ENCODE measurements at regions not wholly inside any gene's neighbourhood (a gene's known extent, or its start where the extent isn't known, plus 50 kb on each side); places are given as distances from the start of the nearest gene placed in this dataset.

DNA sequence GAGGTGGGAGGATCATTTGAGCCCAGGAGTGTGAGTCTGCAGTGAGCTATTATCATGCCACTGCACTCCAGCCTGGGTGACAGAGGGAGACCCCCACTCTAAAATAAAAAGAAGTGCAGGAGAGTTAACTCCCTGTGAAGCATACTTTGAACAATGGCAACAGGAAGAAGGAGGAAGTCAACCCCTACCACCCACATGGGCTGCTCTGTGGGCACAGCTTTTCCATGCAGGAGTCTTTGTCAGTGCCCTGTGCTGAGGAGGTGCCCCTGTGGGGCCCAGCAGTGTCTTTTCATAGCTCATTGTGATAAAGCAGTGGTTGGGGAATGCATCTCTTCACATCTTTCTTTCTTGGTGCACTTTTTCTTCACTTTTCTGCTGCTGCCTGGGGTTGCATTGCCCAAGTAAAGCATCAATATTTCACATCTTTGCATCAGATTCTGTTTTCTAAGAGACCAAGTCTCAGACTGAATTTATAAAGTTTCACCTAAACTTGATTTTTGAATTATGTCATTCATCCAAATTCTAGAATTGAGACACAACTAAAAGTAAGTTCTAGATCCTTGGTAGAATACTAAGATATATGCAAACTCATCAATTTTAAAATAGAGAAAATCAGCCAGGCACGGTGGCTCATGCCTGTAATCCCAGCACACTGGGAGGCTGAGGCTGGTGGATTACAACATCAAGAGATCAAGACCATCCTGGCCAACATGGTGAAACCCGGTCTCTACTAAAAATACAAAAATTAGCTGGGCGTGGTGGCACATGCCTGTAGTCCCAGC, 316.6 kb downstream of the DNAH5 start:
- TF ChIP-seq, protein P1, sequence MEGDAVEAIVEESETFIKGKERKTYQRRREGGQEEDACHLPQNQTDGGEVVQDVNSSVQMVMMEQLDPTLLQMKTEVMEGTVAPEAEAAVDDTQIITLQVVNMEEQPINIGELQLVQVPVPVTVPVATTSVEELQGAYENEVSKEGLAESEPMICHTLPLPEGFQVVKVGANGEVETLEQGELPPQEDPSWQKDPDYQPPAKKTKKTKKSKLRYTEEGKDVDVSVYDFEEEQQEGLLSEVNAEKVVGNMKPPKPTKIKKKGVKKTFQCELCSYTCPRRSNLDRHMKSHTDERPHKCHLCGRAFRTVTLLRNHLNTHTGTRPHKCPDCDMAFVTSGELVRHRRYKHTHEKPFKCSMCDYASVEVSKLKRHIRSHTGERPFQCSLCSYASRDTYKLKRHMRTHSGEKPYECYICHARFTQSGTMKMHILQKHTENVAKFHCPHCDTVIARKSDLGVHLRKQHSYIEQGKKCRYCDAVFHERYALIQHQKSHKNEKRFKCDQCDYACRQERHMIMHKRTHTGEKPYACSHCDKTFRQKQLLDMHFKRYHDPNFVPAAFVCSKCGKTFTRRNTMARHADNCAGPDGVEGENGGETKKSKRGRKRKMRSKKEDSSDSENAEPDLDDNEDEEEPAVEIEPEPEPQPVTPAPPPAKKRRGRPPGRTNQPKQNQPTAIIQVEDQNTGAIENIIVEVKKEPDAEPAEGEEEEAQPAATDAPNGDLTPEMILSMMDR (IDR thresholded peaks at IDR 0.05; ENCODE audit: poor library complexity) = no peak
- TF ChIP-seq EZH2 (IDR thresholded peaks at IDR 0.05; ENCODE audit: borderline replicate concordance) (no peak), EZH2phosphoT487 (IDR thresholded peaks at IDR 0.05; ENCODE audit: low read depth, severe bottlenecking, unreplicated experiment) (no peak)

DNA sequence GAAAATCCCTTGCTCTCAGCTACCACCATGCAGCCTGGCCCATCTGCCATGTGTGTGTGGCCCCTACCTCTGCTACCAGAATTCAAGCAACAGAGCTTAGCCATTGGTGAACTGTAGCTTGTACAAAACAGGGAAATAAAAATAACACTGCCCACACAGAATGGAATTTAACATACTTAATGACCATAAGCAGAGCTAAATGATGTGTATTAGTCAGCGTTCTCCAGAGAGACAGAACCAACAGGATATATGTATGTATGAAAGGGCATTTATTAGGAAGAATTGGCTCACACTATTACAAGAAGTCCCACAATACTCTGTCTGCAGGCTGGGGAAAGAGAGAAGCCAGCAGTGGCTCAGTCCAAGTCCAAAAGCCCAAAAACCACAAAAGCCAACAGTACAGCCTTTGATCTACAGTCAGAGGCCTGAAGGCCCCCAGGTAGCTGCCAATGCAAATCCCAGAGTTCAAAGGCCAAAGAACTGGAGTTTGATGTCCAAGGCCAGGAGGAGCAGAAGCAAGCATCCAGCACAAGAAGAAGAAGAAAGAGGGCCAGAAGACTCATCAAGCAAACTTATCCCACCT, 318.8 kb downstream of the DNAH5 start:
- WGBS (ENCODE audit: low lambda C conversion rate, missing lambda C conversion rate) = 100% methylated on average over 1 of the region's 1 CpG
- Histone ChIP-seq H3K27ac (no peak overlapping the region), H4K20me1 (ENCODE audit: insufficient read depth, poor library complexity, severe bottlenecking) (no peaks in the 10 kb centered on the region), H3K4me1 (ENCODE audit: insufficient read depth) (no peaks in the 10 kb centered on the region), H3K27me3 (no peaks in the 10 kb centered on the region), H2AFZ (no peak overlapping the region), H3K9me2 (replicated peaks; ENCODE audit: insufficient read depth) (no peaks in the 10 kb centered on the region), H3K4me2 (no peak overlapping the region), H3K36me3 (replicated peaks; ENCODE audit: insufficient read depth, low read depth) (no peaks in the 10 kb centered on the region), H3K9me3 (ENCODE audit: low read depth) (no peaks in the 10 kb centered on the region), H3K4me3 (no peak overlapping the region), H3K79me2 (no peaks in the 10 kb centered on the region)
- DNase-seq (ENCODE audit: low spot score) = no peak
- TF ChIP-seq EZH2 (IDR thresholded peaks at IDR 0.05; ENCODE audit: borderline replicate concordance) (no peak), EZH2phosphoT487 (IDR thresholded peaks at IDR 0.05; ENCODE audit: low read depth, severe bottlenecking, unreplicated experiment) (no peak)
- TF ChIP-seq, protein P1 (IDR thresholded peaks at IDR 0.05; ENCODE audit: poor library complexity) = no peak

More for the DNA sequence above, 316.6 kb downstream of the DNAH5 start:
- Histone ChIP-seq H3K9me2 (replicated peaks; ENCODE audit: insufficient read depth) (no peaks in the 10 kb centered on the region), H3K36me3 (replicated peaks; ENCODE audit: insufficient read depth, low read depth) (no peaks in the 10 kb centered on the region), H3K4me3 (no peak overlapping the region), H2AFZ (no peak overlapping the region), H3K27me3 (no peaks in the 10 kb centered on the region), H3K4me1 (ENCODE audit: insufficient read depth) (no peaks in the 10 kb centered on the region), H3K27ac (no peak overlapping the region), H3K79me2 (no peaks in the 10 kb centered on the region), H4K20me1 (ENCODE audit: insufficient read depth, poor library complexity, severe bottlenecking) (no peaks in the 10 kb centered on the region), H3K9me3 (ENCODE audit: low read depth) (no peaks in the 10 kb centered on the region), H3K4me2 (no peak overlapping the region)
- DNase-seq (ENCODE audit: low spot score) = no peak
- 53% methylated on average over 3 of the region's 3 CpGs for WGBS (ENCODE audit: low lambda C conversion rate, missing lambda C conversion rate)

DNA sequence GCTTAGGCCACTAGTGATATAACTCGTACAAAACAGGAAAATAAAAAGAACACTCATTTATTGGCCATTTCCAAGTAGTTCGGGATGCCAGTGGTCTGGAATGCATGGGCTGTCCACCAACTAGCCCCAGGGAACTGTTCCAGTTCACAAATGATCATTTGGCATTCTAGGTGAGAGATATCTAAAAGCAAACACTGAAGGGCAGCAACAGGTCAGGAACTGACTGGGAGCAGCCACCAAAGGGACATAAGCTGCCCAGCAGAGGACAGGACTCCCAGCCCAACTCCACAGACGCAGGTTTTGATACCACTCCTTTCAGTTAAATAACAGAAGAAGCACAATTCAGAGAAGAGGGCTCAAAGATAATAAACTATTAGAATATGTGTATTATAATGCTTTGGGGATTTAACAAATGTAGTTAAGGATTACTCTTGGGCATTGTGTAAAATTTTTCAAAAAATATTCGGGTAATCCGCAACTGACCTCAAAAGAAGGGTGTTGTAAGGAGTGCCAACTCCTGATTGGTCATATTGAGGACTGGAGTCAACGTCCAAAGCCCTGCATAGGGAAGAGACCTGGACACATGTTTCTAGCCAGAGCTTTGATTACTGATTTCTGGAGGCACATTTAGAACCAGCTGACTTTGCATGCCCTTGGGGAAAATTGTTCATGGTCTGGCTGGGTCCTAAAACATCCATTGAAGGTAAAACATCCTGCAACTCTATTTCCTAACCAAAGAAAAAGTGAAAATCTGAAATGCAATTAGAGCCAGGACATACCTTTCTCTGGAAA, 320.0 kb downstream of the DNAH5 start:
- no peaks in the 10 kb centered on the region for H3K4me1 ChIP-seq (ENCODE audit: insufficient read depth)
- TF ChIP-seq, protein P1 (IDR thresholded peaks at IDR 0.05; ENCODE audit: poor library complexity) = no peak
- TF ChIP-seq EZH2phosphoT487 (IDR thresholded peaks at IDR 0.05; ENCODE audit: low read depth, severe bottlenecking, unreplicated experiment) (no peak), EZH2 (IDR thresholded peaks at IDR 0.05; ENCODE audit: borderline replicate concordance) (no peak)
- H3K27me3 ChIP-seq = no peaks in the 10 kb centered on the region
- H3K79me2 ChIP-seq = no peaks in the 10 kb centered on the region
- no peaks in the 10 kb centered on the region for H3K36me3 ChIP-seq (replicated peaks; ENCODE audit: insufficient read depth, low read depth)
- no peak overlapping the region for H3K27ac ChIP-seq
- no peaks in the 10 kb centered on the region for H4K20me1 ChIP-seq (ENCODE audit: insufficient read depth, poor library complexity, severe bottlenecking)
- H3K4me2 ChIP-seq = no peak overlapping the region
- no peak overlapping the region for H2AFZ ChIP-seq
- WGBS (ENCODE audit: low lambda C conversion rate, missing lambda C conversion rate) = 69% methylated on average over 6 of the region's 6 CpGs
- no peaks in the 10 kb centered on the region for H3K9me3 ChIP-seq (ENCODE audit: low read depth)
- no peaks in the 10 kb centered on the region for H3K9me2 ChIP-seq (replicated peaks; ENCODE audit: insufficient read depth)
- H3K4me3 ChIP-seq = no peak overlapping the region
- DNase-seq (ENCODE audit: low spot score) = no peak

Data from hepatocyte (in vitro differentiated cells).